H1 (cell line): ENCODE measurements at regions not wholly inside any gene's neighbourhood (a gene's known extent, or its start where the extent isn't known, plus 50 kb on each side); places are given as distances from the start of the nearest gene placed in this dataset.

ENCODE experiments used
- POLR2A ChIP-seq, 2 experiments: IDR thresholded peaks; 1 replicate in 1 of 2; 2 replicates in 1 of 2; pipeline ENCODE4 v1.6.1; 2011; ENCODE audit warnings: low read depth in 2 of 2, low read length in 2 of 2, mild to moderate bottlenecking in 2 of 2; ENCODE audit errors: control extremely low read depth in 1 of 2
- YY1 ChIP-seq: IDR thresholded peaks from 2 replicates; pipeline ENCODE4 v1.6.1; 2011; ENCODE audit warnings: low read depth, mild to moderate bottlenecking, low read length
- TF ChIP-seq, protein P1 (sequence below), 3 experiments: IDR thresholded peaks; 1 replicate in 2 of 3; 2 replicates in 1 of 3; pipeline versions ENCODE4 v1.5.1 to v1.6.1; 2011; ENCODE audit warnings: low read length in 3 of 3, mild to moderate bottlenecking in 3 of 3, inconsistent platforms in 2 of 3, low read depth in 1 of 3, moderate library complexity in 1 of 3; ENCODE audit not compliant: insufficient read depth in 1 of 3; ENCODE audit errors: control extremely low read depth in 1 of 3

GRCh38 chr12:88767699-88768098, 187.4 kb upstream of the KITLG start:
- TF ChIP-seq POLR2A (IDR thresholded peaks at IDR 0.05; ENCODE audit: control extremely low read depth in 1 of 2, low read depth in 2 of 2, low read length in 2 of 2), result no peak
- TF ChIP-seq, protein P1, sequence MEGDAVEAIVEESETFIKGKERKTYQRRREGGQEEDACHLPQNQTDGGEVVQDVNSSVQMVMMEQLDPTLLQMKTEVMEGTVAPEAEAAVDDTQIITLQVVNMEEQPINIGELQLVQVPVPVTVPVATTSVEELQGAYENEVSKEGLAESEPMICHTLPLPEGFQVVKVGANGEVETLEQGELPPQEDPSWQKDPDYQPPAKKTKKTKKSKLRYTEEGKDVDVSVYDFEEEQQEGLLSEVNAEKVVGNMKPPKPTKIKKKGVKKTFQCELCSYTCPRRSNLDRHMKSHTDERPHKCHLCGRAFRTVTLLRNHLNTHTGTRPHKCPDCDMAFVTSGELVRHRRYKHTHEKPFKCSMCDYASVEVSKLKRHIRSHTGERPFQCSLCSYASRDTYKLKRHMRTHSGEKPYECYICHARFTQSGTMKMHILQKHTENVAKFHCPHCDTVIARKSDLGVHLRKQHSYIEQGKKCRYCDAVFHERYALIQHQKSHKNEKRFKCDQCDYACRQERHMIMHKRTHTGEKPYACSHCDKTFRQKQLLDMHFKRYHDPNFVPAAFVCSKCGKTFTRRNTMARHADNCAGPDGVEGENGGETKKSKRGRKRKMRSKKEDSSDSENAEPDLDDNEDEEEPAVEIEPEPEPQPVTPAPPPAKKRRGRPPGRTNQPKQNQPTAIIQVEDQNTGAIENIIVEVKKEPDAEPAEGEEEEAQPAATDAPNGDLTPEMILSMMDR (IDR thresholded peaks at IDR 0.05; ENCODE audit: control extremely low read depth in 1 of 3, insufficient read depth in 1 of 3, low read depth in 1 of 3, low read length in 3 of 3), result no peak
- TF ChIP-seq YY1, result no peak
